Esophagus mucosa (tissue), 1 donor: ENCODE measurements at regions not wholly inside any gene's neighbourhood (a gene's known extent, or its start where the extent isn't known, plus 50 kb on each side); places are given as distances from the start of the nearest gene placed in this dataset.
A peak's percentile ranks its signal among the peaks of the same experiment; 100 is the strongest.
"Not testable (repeated sequence)": the region's sequence is repeated elsewhere in the genome, so short reads cannot be mapped to it uniquely, and the experiment has no call there.

Experiments used
- ATAC-seq: fragments of 200-7000 bp; cut with Tn5 transposase; one replicate; pipeline ENCODE4 v1.9.1; 2020
- donor health status: DM: yes; HTN: yes; CAD: no.

DNA sequence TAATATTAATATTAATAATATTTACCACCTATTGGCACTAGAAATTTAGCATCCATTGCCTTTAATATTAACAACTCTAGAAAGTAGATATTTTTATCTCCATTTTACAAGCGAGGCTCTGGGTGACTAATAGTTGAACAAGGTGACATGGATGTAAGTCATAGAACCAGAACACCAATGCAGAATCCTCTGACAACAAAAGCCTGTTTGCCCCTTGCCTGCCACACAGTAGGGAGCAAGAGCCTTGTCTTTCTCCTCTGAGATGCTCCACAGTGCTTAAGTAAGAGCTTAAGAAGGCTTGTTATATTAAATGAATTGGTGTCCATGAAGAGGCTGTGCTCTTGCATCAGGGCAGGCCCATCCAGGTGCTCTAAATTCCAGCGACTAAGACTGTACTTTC is 51.2 kb upstream of the LBX1 start:
- ATAC-seq: no peak

- ATAC-seq: not testable (repeated sequence)
Measured at GRCh38 chr10:101280921-101281320, 51.7 kb upstream of the LBX1 start.

- no peak for ATAC-seq
Measured at GRCh38 chr10:101282947-101283346, 53.7 kb upstream of the LBX1 start.

DNA sequence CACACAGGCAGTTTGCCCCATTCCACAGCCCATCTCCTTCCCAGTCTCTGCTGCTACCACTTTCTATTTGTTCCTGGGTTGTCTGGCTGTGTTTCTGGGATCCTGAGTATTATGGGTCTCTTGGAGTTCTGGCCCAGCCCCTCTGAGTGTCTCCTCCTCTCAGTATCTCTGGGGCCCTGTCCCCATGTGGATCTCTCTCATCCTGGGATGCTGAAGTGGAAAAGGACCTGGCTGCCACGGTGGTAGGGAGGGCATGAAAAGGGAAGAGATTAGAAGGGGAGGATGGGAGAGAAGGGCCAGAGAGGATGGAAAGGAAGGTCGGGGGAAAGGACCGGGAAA is 54.5 kb upstream of the LBX1 start:
- no peak for ATAC-seq

DNA sequence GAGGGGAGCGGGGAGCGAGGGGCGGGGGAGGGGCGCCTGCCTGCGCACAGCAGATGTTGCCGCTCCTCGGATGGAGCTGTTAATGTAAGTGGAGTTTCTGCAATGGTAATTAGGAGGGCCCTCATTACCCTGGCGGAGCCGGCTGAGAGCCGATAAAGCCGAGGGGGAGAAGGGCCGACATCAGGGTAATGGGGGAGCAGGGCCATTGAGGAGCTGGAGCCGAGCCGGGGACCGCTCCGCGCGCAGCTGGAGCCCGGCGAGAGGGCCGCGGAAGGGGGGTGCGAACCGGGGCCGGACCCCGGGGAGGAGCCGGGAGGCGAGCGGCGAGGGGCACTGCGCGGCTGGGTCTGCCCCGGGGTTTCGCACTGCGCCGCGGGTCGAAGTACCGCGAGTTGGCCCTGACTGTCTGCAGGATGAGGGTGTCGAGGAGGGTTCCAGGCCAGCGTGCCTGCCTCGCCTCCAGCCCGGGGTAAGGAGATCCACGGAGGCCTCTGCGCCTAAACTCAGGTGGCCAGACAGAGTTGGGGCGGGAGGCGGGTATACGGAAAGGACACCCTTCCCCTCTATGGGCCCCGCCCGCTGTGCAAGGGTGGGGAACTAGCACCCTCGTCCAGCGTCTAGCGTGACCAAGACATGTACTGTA is 55.0 kb upstream of the LBX1 start:
- ATAC-seq: no peak

GRCh38 chr10:101284744-101285463 is 55.6 kb upstream of the LBX1 start:
- ATAC-seq: no peak

DNA sequence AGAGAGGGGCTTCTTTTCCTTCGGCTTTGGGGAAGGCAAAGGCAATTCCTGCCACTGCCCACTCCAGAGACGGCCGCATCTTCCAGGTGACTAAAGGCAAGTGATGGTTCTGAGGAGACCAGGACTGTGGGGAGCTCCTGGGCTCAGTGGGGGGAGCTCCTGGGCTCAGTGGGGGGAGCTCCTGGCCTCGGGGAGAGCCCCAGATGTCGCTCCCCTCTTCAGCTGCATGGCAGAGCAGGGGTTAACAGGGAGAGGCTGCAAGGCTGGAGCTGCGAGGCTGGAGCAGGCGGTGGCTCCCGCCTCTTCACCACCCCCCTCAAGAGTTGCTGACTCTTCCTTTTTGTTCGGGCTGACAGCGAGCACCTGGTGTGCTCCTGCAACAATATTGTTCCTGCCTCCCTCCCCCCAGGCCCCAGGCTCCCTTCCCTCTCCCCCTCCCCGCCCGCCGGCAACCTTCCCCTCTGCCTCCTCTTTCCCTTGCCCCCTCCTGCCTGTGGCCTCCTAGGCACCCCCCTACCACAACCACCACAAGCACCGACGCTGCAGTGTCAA is 56.3 kb upstream of the LBX1 start:
- no peak for ATAC-seq

GRCh38 chr10:101286248-101287046 is 57.2 kb upstream of the LBX1 start:
- no peak for ATAC-seq

DNA sequence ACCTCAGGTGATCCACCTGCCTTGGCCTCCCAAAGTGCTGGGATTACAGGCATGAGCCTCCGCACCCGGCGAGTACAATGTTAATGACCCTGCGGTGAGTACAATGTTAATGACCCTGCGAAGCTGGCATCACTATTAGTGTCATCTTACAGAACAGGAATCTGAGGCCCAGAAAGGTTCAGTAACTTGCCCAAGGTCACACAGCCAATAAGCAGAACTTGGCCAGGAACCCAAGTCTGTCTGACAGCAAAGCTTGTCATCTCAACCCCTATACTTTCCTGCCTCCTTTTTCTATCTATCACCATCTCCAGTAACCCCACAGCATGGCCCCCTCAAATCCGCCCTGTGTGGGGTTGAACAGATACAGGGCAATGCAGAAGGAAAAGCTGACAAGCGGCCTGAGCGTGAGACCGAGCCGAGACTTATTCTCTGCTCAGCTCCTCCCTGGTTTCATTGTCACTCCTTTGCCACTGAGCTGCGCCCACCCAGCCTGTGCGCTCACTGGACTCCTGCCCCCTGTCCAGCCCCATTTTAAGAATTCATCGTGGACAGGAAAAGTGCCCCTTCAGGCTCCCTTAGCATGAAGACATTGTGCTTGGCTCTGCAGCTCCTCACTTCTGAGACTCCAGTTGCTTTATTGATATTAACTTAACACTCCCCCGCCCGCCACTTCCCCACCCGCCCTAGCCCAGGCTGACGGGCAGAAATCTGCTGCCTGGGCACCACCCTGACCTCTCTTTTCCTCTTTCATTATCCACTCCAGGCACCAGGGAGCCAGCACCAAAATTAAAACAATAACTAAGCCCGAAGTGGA is 58.1 kb upstream of the LBX1 start:
- no peak for ATAC-seq

GRCh38 chr10:101287997-101288635 is 58.9 kb upstream of the LBX1 start:
- ATAC-seq: no peak

DNA sequence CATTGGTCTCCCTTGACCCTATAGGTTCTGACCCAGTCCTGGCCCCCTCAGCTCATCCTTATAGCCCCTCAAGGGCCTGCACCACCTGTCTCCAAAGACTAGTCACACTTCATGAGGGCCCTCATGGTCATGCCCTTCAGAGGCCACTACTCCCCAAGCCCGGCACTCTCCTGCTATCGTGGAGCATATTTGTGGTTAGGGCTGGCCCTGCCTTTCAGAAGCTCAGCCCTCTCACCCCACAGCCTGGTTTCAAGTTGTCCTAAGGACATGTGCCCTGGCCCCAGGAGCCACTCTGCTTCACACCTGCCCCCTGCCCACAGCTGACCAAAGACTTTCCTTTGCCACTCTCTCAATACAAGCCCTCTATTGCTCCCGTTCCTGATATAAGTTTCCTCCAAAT is 60.3 kb upstream of the LBX1 start:
- ATAC-seq: no peak

DNA sequence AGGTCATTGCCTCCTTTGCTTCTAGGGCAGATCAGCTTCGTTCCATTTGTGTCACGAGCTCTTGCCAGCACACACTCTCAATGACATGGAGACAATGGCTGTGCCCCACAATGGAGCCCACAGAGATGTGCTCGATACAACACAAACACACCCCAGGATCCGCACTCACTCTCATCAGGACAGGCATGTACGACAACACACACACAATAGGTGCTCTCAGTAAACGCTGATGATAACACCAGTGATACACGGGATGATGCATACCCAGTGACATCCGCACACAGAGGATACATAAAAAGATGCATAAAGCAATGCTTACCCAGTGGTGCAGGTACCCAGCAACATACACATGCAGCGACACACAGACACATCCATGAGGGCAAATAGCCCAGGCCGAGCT is 61.2 kb upstream of the LBX1 start:
- ATAC-seq: no peak

DNA sequence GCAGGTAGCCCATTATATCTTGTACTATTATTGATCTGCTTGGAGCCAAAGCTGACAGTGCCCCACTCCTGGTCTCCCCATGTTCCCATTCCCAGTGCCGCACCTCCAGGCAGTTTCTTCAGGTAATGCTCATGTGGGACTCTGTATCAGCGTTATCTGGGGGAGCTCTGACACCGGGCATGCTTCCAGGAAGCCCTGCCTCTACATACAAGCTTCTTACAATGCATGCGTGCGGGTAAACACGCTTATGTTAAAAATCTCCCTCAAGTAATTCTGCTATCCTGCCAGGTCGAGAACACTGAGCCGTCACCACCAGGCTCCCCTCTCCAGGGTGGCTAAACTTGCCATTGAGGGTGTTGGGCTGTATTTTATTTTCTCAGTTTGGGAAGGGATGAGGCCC is 61.6 kb upstream of the LBX1 start:
- ATAC-seq: no peak

GRCh38 chr10:101291331-101292193 is 62.3 kb upstream of the LBX1 start:
- peak; percentile 8 for ATAC-seq

DNA sequence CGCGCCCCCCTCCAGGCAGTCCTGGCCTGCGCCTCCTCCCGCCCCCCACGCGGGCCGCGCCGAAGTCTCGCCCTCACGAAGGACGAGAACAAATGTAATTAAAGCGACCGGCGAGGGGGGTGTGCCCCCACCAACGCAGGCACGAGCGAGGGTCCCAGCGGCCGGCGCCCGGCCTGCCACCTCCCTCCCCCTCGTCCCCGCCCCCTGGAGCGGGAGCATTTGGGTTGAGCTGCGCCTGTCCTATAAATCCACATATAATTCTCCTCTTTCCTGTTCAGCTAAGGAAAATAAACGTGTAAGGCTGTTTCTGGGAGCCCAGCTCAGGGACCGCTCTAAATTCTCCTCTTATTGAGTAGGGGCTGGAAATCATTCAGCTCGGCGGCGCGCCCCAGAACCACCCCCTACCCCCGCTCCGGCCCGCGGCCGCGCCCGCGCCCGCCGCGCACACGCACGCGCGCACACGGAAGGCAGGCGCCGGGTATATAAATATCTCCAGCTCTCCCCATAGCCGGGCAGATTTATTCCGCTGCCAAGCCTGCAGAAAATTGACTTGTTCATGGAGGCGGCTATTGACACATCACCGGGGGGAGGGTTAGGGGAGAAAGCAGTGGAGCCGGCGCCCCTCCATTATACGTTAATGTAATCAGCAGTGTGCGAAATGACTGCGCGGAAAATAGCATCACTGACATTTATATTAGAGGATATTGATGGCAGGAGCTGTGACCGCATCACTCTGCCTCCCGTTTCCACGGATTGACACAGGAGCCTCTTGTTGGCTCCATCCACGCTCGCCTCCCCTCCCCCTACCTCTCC is 61.6 kb upstream of the BTRC start:
- ATAC-seq: no peak

DNA sequence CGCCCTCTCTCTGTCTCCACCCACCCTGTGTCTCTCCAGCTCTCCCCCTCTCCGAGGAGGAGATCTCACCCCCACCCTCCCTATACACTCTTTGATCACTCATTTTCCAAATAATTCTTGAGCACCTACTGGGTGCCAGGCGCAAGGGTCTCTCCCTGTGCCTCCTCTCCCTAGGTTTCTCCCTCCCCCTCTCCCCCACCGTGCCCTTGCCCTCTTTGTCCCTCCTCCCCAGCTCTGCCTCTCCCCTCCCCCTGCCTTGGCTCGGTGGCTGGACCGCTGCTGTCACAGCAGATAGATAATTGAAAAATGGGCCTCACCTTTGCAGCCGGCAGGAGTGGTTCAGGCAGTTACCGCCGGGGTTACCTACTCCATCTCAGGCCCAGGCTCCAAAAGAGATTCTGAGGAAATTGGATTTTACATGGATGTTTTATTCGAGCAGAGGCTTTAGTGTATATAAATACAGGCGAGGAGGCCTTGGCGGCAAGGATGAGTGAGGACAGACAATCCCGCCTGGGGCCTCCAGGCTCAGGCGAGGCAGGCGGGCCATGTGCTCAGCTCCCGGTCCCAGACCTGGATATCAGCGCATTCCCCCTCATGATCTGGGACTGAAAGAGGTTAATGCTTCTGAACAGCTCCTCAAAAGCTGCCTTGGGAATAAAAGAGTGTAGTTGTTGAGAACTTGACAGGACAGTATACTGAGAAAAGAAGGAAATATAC is 60.8 kb upstream of the BTRC start:
- peak; percentile 10 for ATAC-seq

DNA sequence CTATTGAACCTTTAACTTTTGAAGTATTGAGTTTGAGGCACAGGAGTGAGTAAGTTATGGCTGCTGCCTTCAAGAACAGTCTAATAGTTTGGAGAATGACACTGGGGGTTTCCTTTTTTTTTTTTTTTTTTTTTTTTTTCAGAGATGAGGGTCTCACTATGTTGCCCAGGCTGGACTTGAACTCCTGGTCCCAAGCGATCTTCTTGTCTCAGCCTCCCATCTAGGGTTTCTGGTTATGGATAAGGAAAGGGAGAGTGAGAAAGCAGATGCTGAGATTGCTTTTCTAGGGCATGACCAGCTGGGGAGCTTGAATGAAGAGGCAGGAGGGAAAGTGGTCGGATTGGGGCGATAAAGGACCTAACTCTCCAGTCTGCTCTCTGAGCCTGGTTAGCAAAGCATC is 59.9 kb upstream of the BTRC start:
- ATAC-seq: no peak

- ATAC-seq: no peak
Measured at GRCh38 chr10:101295261-101295660, 58.7 kb upstream of the BTRC start.

GRCh38 chr10:101297901-101298486 is 56.0 kb upstream of the BTRC start:
- peak; percentile 66 for ATAC-seq
